Osteoblast (primary cell): ENCODE measurements at regions not wholly inside any gene's neighbourhood (a gene's known extent, or its start where the extent isn't known, plus 50 kb on each side); places are given as distances from the start of the nearest gene placed in this dataset.

ENCODE experiments used
- DNase-seq: peaks from one replicate; pipeline ENCODE4 v3.0.0; 2011; ENCODE audit warnings: low spot score, mixed read lengths; ENCODE audit not compliant: insufficient read length; ENCODE audit errors: missing footprints
- H2AFZ ChIP-seq: 2 replicates; pipeline ENCODE4 v1.6.0; 2011; ENCODE audit warnings: mild to moderate bottlenecking, low read length
- H3K27ac ChIP-seq: 2 replicates; pipeline ENCODE4 v1.5.1; 2011; ENCODE audit warnings: mild to moderate bottlenecking, low read depth, low read length, moderate library complexity
- H3K27me3 ChIP-seq: 2 replicates; pipeline ENCODE4 v1.6.0; 2012; ENCODE audit warnings: mild to moderate bottlenecking, control low read depth, inconsistent platforms, low read length, moderate library complexity; ENCODE audit not compliant: insufficient read depth
- H3K36me3 ChIP-seq: 2 replicates; pipeline ENCODE4 v1.5.1; 2011; ENCODE audit warnings: mild to moderate bottlenecking, low read length, control low read depth, moderate library complexity; ENCODE audit not compliant: insufficient read depth
- H3K4me1 ChIP-seq: 2 replicates; pipeline ENCODE4 v1.5.1; 2011; ENCODE audit warnings: mild to moderate bottlenecking, low read length, control low read depth, moderate library complexity; ENCODE audit not compliant: insufficient read depth
- H3K4me2 ChIP-seq: 2 replicates; pipeline ENCODE4 v1.6.0; 2011; ENCODE audit warnings: mild to moderate bottlenecking, low read length; ENCODE audit not compliant: insufficient read depth
- H3K4me3 ChIP-seq: fragments of 200-600 bp; sonication (generic); 3 replicates; pipeline ENCODE4 v1.5.1; 2012; ENCODE audit warnings: mild to moderate bottlenecking, low read length, inconsistent platforms; ENCODE audit not compliant: insufficient read depth
- H3K79me2 ChIP-seq: 2 replicates; pipeline ENCODE4 v1.6.0; 2012; ENCODE audit warnings: mild to moderate bottlenecking, low read length, control low read depth, inconsistent platforms; ENCODE audit not compliant: insufficient read depth
- H3K9me3 ChIP-seq: 2 replicates; pipeline ENCODE4 v1.5.1; 2011; ENCODE audit warnings: low read depth, low read length, control low read depth
- H4K20me1 ChIP-seq: 2 replicates; pipeline ENCODE4 v1.6.0; 2012; ENCODE audit warnings: mild to moderate bottlenecking, low read length, control low read depth; ENCODE audit not compliant: insufficient read depth
- TF ChIP-seq, protein P1 (sequence below): IDR thresholded peaks from 2 replicates; pipeline ENCODE4 v1.5.1; 2011; ENCODE audit warnings: mild to moderate bottlenecking, low read depth, low read length, moderate library complexity; ENCODE audit errors: extremely low read depth

DNA sequence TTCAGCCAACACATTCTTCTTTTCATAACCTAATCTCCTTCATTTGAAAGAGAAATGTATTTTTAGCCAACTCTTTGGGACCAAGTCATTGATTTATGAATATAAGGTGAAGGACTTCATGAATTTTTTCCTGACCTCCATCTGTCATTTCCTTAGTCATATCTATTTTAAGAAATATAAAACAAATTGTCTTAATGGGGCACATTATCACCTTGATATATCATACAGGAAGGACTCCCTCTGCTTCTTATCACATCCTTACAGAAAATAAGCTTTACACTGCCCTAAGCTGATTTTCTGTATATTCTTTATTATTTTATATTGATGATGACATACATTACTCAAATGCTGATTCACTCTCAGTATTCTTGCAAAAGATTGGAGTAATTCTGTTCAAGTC, 1076.2 kb downstream of the TDRD15 start:
- no peak overlapping the region for H3K27ac ChIP-seq
- no peak for DNase-seq
- no peak overlapping the region for H2AFZ ChIP-seq
- H4K20me1 ChIP-seq: no peaks in the 10 kb centered on the region
- H3K9me3 ChIP-seq: no peaks in the 10 kb centered on the region
- no peaks in the 10 kb centered on the region for H3K36me3 ChIP-seq
- no peaks in the 10 kb centered on the region for H3K79me2 ChIP-seq
- no peaks in the 10 kb centered on the region for H3K4me1 ChIP-seq
- no peaks in the 10 kb centered on the region for H3K27me3 ChIP-seq
- no peak overlapping the region for H3K4me2 ChIP-seq
- TF ChIP-seq, protein P1, sequence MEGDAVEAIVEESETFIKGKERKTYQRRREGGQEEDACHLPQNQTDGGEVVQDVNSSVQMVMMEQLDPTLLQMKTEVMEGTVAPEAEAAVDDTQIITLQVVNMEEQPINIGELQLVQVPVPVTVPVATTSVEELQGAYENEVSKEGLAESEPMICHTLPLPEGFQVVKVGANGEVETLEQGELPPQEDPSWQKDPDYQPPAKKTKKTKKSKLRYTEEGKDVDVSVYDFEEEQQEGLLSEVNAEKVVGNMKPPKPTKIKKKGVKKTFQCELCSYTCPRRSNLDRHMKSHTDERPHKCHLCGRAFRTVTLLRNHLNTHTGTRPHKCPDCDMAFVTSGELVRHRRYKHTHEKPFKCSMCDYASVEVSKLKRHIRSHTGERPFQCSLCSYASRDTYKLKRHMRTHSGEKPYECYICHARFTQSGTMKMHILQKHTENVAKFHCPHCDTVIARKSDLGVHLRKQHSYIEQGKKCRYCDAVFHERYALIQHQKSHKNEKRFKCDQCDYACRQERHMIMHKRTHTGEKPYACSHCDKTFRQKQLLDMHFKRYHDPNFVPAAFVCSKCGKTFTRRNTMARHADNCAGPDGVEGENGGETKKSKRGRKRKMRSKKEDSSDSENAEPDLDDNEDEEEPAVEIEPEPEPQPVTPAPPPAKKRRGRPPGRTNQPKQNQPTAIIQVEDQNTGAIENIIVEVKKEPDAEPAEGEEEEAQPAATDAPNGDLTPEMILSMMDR: no peak
- H3K4me3 ChIP-seq: no peak overlapping the region

DNA sequence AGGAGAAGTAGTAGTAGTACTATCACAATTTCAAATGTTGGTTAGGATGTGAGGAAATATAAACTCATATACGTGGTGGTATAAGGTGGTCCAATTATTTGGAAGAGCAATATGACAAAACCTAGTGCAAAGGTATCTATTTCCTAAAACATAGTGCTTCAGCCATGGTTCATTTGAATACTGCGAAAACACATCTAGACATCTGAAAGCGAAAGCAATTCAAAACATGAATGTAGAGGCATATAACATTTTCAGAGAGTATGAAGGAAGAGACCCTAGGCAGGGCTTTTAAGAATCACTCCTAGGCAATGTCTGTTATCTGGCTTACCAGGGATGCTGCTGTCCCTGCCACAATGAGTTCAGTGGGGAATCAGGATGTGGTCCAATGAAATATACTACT, 1085.8 kb downstream of the TDRD15 start:
- H3K36me3 ChIP-seq: no peaks in the 10 kb centered on the region
- no peaks in the 10 kb centered on the region for H3K4me1 ChIP-seq
- H3K4me3 ChIP-seq: no peak overlapping the region
- no peaks in the 10 kb centered on the region for H4K20me1 ChIP-seq
- no peaks in the 10 kb centered on the region for H3K9me3 ChIP-seq
- no peak overlapping the region for H2AFZ ChIP-seq
- H3K79me2 ChIP-seq: no peaks in the 10 kb centered on the region
- H3K27ac ChIP-seq: no peak overlapping the region
- H3K27me3 ChIP-seq: no peaks in the 10 kb centered on the region
- no peak for DNase-seq
- H3K4me2 ChIP-seq: no peak overlapping the region
- TF ChIP-seq, protein P1: no peak

DNA sequence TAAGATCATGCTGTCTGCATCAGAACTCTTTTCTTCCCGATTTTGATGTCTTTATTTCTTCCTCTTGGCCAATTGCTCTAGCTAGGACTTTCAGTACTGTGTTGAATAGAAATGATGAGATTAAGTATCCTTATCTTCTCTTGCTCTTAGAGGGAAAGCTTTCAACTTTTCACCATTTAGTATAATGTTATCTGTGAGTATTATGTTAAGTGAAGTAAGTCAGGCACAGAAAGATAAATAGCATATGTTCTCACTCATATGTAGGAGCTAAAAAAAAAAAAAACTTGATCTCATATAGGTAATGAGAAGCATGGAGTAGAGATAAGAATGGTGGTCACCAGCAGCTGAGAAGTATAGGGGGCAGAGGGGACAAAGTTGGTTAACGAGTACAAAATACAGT, 1089.5 kb downstream of the TDRD15 start:
- Histone ChIP-seq H3K4me1 (no peaks in the 10 kb centered on the region), H3K4me2 (no peak overlapping the region), H3K9me3 (no peaks in the 10 kb centered on the region), H4K20me1 (no peaks in the 10 kb centered on the region), H2AFZ (no peak overlapping the region), H3K27me3 (no peaks in the 10 kb centered on the region), H3K36me3 (no peaks in the 10 kb centered on the region), H3K4me3 (no peak overlapping the region), H3K27ac (no peak overlapping the region), H3K79me2 (no peaks in the 10 kb centered on the region)
- TF ChIP-seq, protein P1: no peak
- no peak for DNase-seq

DNA sequence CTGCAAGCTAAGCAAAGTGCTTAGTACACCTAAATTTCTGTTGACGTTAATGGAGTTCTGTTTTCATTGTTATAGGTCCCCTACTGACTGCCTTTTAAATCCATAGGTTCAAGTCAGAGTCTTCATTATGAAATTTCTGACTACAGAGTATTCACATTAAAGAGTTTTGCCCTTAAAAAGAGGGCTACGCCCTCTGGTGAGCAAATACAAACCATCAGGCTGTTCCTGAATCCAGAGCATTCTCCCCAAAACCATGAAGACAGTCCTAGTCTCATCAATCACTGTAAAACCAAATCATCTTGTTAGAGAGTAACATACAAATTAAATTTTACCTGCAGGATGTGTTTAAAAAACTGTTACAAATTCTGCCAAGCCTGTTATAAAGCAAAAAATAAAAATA, 1091.7 kb downstream of the TDRD15 start:
- no peaks in the 10 kb centered on the region for H3K36me3 ChIP-seq

More for the DNA sequence above, 1091.7 kb downstream of the TDRD15 start:
- Histone ChIP-seq H3K27me3 (no peaks in the 10 kb centered on the region), H2AFZ (no peak overlapping the region), H3K4me2 (no peak overlapping the region), H3K79me2 (no peaks in the 10 kb centered on the region), H3K27ac (no peak overlapping the region), H3K4me3 (no peak overlapping the region), H3K9me3 (no peaks in the 10 kb centered on the region), H4K20me1 (no peaks in the 10 kb centered on the region), H3K4me1 (no peaks in the 10 kb centered on the region)
- TF ChIP-seq, protein P1: no peak
- DNase-seq: no peak
